Brain microvascular endothelial cell (primary cell): ENCODE measurements at regions not wholly inside any gene's neighbourhood (a gene's known extent, or its start where the extent isn't known, plus 50 kb on each side); places are given as distances from the start of the nearest gene placed in this dataset.

Experiments used
- DNase-seq: peaks from one replicate; pipeline ENCODE4 v3.0.0-alpha.2; 2020
- H3K27ac ChIP-seq: fragments of 250-450 bp; sonication (Bioruptor Pico); 2 replicates; pipeline ENCODE4 v1.5.1; 2020; ENCODE audit warnings: mild to moderate bottlenecking, moderate library complexity
- H3K27me3 ChIP-seq: fragments of 250-450 bp; sonication (Bioruptor Pico); replicated peaks from 2 replicates; pipeline ENCODE4 v1.5.1; 2020; ENCODE audit warnings: mild to moderate bottlenecking
- H3K36me3 ChIP-seq: fragments of 250-450 bp; sonication (Bioruptor Pico); replicated peaks from 2 replicates; pipeline ENCODE4 v1.5.1; 2020; ENCODE audit warnings: mild to moderate bottlenecking
- H3K4me3 ChIP-seq: 2 replicates; pipeline ENCODE4 v1.5.1; 2011; ENCODE audit warnings: low read depth, mild to moderate bottlenecking, control low read depth, low read length, moderate library complexity
- CTCF ChIP-seq: IDR thresholded peaks from 2 replicates; pipeline ENCODE4 v1.5.1; 2011; ENCODE audit warnings: low read depth, mild to moderate bottlenecking, moderate library complexity, low read length, control low read depth, inconsistent platforms; ENCODE audit errors: missing control alignments
- in situ Hi-C: cut with HindIII; loops from 2 replicates; pipeline ENCODE4 v1.10.0; 2017; ENCODE audit warnings: low sequenced_read_pairs, low pct_ligation_motif_present

DNA sequence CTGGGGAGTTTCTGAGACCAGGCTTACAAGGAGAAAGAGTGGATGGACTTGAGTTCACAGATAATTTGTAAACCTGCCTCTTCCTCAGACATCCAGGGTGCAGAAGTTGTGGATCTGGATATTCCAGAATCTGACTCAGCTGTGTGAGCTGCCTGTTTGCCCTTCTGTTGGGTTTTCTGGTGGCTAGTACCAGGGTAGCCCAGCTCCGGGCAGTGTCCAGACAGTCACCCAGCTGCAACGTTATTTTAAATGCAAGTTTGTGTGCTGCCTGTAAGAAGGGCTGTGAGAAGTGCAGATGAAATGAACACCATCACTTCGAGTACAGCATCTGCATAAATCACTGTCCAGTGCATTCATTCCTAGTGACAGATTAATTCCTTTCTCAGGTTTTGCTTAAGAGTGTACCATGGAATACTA is 1053.0 kb downstream of the TUSC7 start:
- no peak for DNase-seq
- in situ Hi-C loops: no loop called here
- no peak for TF ChIP-seq CTCF
- Histone ChIP-seq H3K27ac (no peak overlapping the region), H3K27me3 (no peaks in the 10 kb centered on the region), H3K4me3 (no peak overlapping the region), H3K36me3 (no peaks in the 10 kb centered on the region)

DNA sequence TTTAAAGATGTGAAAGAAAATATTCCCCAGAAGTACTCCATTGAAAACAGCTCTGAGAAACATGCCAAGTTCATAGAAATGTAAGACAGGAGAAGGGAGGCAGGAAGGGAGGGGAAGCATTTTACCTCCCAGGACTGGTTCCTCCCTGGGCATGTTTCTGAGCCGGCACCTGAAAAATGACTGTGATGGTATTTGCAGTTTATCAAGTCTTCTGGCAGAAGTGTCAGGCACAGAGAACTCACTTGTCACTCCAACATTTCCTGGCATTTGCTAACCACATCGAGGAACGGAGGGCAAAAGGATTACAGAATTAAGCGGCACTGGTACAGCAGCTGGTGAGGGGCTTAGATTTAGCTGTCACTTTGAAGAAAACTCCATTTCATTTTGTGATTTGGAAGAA is 1054.0 kb downstream of the TUSC7 start:
- no peak for TF ChIP-seq CTCF
- in situ Hi-C loops: no loop called here
- no peaks in the 10 kb centered on the region for H3K27me3 ChIP-seq

DNA sequence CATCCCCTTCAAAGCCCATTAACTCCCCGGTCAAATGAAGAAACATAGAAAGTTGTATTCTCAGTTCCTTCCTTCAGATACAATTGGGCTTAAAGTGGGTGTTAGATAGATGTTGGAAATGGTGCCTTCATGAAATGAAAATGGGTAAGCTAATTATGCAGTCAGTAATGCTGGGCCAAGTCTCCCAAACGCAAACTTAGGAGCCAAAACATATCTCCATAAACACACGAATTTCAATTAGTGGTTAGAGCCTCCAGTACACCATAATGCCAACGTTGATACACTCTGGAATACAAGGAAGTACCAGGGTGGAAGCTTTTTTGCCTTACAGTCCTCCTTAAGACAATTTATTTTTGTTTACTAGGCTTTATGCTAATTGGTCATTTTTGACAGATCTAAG is 1059.0 kb downstream of the TUSC7 start:
- TF ChIP-seq CTCF: no peak
- no peaks in the 10 kb centered on the region for H3K36me3 ChIP-seq
- no peaks in the 10 kb centered on the region for H3K27me3 ChIP-seq
- no peak for DNase-seq
- H3K4me3 ChIP-seq: no peak overlapping the region
- no peak overlapping the region for H3K27ac ChIP-seq
- in situ Hi-C loops: no loop called here

More for the DNA sequence above, 1054.0 kb downstream of the TUSC7 start:
- Histone ChIP-seq H3K27ac (no peak overlapping the region), H3K36me3 (no peaks in the 10 kb centered on the region), H3K4me3 (no peak overlapping the region)
- DNase-seq: no peak

GRCh38 chr3:117774130-117774529 is 1064.6 kb downstream of the TUSC7 start:
- in situ Hi-C loops: no loop called here
- H3K27me3 ChIP-seq: no peaks in the 10 kb centered on the region

GRCh38 chr3:117786349-117786748 is 1076.8 kb downstream of the TUSC7 start:
- Histone ChIP-seq H3K36me3 (no peaks in the 10 kb centered on the region), H3K27me3 (no peaks in the 10 kb centered on the region), H3K27ac (no peak overlapping the region), H3K4me3 (no peak overlapping the region)
- no peak for TF ChIP-seq CTCF
- in situ Hi-C loops: no loop called here
- DNase-seq: no peak

More at GRCh38 chr3:117774130-117774529, 1064.6 kb downstream of the TUSC7 start:
- DNase-seq: no peak
- TF ChIP-seq CTCF: no peak
- Histone ChIP-seq H3K27ac (no peak overlapping the region), H3K4me3 (no peak overlapping the region), H3K36me3 (no peaks in the 10 kb centered on the region)

DNA sequence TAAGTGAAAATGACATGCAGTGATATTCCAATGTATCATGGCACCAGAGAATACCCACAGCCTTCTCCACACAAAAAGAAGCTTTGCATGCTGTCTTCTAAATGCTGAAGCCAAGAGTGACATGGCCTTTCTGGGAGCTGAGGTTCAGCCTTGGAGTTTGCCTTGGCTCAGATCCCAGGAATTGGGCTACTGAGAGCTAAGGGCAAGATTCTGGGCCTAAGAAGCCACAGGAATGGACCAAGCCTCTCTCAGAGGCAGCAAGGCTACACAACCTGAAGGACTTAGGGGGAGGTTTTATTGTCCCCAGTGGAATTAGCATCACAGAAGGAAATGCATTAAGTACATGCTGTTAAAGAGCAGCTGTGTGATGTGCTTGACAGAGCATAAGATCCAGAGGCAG is 1078.5 kb downstream of the TUSC7 start:
- DNase-seq: peak; percentile 56
- no peak overlapping the region for H3K27ac ChIP-seq
- in situ Hi-C loops: no loop called here
- no peak for TF ChIP-seq CTCF
- no peak overlapping the region for H3K4me3 ChIP-seq
- no peaks in the 10 kb centered on the region for H3K36me3 ChIP-seq
- H3K27me3 ChIP-seq: no peaks in the 10 kb centered on the region
